GM19463 (cell line): ENCODE measurements at regions not wholly inside any gene's neighbourhood (a gene's known extent, or its start where the extent isn't known, plus 50 kb on each side); places are given as distances from the start of the nearest gene placed in this dataset.

Experiments
- ATAC-seq: cut with Tn5 transposase; IDR thresholded peaks from one replicate; pipeline ENCODE4 v1.9.1; 2021; ENCODE audit warnings: mild to moderate bottlenecking, moderate library complexity; ENCODE audit not compliant: unreplicated experiment

GRCh38 chr4:175125410-175126068 lies 207.4 kb downstream of the ADAM29 start:
- ATAC-seq: no peak

DNA sequence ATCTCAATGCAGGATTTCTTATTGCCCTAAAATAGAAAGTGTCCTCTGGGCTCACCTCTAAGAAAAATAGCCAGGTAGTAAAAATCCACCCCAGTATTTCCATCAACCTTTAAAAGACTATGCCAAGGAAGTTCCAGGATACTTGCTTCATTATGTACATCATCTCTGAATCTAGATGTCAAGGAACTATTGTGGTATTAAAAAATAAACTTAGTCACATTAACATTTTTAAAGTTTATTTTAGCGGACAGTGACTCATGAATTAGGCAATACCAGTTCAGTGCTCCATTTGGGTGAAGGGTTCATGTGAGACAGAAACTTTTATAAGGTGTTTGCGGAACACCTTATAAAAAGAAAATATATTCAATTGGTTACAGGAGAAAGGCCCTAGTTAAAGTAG lies 209.2 kb downstream of the ADAM29 start:
- no peak for ATAC-seq

DNA sequence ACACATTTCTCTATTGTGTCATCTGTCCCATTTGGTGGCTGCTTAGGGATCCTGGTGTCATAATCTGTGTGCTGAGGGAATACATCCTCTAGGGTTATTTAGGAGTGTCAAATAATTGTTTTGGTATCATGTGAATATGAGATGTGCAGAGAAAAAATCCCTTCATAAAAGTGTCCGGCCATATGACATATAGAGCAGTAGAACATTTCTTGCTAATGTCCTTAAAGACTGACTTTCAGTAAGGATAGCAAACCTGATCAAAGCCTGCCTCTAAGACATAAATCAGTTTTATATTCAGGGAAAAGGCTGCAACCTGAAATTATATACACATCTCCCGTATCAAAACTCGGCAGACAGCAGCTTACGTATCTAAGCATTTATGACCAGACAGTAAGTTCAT lies 211.6 kb downstream of the ADAM29 start:
- no peak for ATAC-seq

- no peak for ATAC-seq
Observed at GRCh38 chr4:175139205-175139604, 221.0 kb downstream of the ADAM29 start.

- no peak for ATAC-seq
Observed at GRCh38 chr4:175143116-175143515, 225.0 kb downstream of the ADAM29 start.

DNA sequence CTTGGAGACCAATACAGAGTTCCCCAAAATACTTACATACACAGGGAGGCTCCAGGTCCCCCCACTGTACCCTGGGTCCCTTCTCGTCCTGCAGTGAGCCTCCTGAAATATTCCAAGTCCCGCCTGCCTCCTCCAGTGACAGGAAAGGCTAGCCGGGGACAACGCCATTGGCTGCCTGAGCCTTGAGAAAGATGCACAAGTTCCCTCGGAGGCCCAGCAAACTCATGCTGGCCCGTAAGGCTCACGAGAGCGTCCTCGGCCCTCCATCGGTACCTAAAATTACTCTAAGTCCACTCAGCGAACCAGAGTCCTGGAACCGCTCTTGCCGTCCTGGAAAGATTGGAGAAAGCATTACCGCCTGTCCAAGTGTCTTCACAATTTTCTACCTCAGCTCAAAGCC lies 228.6 kb downstream of the ADAM29 start:
- no peak for ATAC-seq

- ATAC-seq: no peak
Observed at GRCh38 chr4:175147233-175147632, 229.1 kb downstream of the ADAM29 start.

GRCh38 chr4:175166020-175166419 lies 247.9 kb downstream of the ADAM29 start:
- ATAC-seq: no peak

DNA sequence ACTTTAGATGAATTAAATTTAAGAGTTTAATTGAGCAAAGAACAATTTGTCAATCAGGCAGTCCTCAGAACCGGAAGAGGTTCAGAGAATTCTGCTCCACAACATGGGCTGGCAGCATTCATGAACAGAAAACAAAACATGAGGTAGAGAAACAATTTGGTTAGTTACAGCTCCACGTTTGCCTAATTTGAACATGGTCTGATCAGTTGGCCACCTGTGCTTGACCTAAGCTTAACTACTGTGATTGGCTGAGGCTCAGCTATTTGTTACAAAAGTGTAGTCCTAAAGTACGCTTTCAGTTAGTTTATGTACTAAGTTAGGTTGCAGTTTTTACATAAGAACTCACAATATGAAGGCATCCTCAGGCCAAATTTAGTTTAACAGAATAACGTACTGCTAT lies 258.6 kb downstream of the ADAM29 start:
- ATAC-seq: no peak

- ATAC-seq: no peak
Observed at GRCh38 chr4:175190654-175191053, 272.5 kb downstream of the ADAM29 start.

GRCh38 chr4:175198056-175198455 lies 279.9 kb downstream of the ADAM29 start:
- no peak for ATAC-seq

GRCh38 chr4:175215208-175215607 lies 297.1 kb downstream of the ADAM29 start:
- no peak for ATAC-seq

DNA sequence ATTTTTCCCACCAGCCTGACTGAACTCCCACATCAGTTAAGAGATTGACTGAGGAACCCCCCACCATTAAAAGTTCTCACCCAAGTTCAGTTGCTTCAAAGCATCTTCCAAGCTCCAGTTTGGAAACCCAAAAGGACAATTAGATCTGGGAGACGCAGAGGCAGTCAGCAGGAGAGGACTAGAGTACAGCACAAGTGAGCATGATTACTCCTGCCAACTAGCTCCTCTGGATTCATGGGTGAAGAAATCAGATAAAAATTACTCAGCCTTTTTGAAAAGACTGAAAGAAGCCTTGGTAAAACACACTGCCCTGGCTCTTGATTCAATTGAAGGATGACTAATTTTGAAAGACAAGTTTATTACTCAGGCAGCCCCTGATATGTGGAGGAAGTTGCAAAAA lies 297.5 kb downstream of the ADAM29 start:
- no peak for ATAC-seq

GRCh38 chr4:175229154-175229553 lies 311.0 kb downstream of the ADAM29 start:
- ATAC-seq: no peak

DNA sequence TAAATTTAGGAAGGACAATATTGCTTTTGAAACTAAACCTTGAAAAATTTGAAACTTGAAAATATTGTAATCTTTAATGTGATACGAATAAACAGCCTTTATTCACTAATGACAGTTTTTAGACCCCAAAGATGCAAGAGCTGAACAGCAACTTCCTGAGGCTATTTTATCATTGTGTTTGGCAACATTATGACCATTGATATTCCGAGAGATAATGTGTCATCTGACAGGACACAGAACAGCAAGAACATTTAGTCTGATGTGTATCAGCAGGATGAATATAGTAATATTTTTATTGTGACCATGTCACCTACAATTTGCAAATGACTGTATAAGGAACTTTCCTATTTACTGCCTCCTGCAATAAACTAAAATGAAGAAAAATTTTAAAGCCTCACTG lies 316.0 kb downstream of the ADAM29 start:
- ATAC-seq: no peak

GRCh38 chr4:175238827-175239517 lies 320.8 kb downstream of the ADAM29 start:
- no peak for ATAC-seq

DNA sequence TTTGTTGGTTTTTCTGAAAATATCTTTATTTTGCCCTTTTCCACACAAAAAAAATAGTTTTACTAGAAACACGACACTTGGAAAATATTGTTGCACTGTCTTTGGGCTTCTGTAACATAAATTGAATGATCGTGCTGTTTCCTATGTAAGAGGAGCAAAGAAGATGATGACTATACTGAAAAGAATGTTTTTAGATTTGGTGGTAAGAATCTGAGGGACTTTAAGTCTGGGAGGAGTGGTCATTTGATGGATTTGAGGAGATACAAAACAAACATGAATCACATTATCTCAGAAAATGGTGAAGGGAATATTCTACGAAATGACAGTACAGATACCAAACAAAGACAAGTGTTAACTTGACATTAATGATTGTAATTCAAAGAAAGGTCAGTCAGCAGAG lies 328.8 kb downstream of the ADAM29 start:
- ATAC-seq: no peak

- no peak for ATAC-seq
Observed at GRCh38 chr4:175252642-175253041, 334.5 kb downstream of the ADAM29 start.

DNA sequence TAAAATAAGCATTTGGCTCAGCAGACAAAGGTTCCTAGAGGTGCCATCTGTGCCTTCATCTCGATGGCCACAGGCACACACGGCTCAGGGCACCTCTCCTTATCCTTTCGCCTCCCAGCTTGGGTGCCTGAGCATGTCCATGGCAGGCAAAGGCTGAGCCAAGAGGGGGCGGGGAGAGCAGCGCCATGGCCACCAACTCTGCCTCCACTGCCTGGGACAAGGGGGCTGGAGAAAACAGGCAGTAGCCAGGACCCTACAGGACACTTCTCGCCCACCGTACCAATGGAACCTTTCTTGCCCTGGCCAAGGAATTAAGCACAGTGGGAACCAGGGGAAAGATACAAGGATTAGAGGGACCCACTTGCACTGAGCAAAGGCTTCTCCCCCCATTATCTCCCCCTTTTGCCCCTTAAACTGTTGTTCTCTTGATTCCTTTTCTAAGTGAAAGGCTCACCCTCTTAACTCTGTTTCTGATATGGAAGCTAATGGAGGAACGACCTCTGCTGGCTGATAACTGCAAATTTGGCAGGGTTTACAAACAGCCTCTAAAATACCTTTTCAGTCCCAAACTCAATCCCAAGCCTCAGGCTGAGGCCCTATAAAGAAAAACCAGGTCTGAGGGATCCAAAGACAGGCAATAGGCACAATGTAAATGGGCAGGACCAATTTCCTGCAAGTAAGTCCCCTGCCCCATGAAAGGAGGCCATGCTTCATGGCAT lies 335.2 kb downstream of the ADAM29 start:
- no peak for ATAC-seq

DNA sequence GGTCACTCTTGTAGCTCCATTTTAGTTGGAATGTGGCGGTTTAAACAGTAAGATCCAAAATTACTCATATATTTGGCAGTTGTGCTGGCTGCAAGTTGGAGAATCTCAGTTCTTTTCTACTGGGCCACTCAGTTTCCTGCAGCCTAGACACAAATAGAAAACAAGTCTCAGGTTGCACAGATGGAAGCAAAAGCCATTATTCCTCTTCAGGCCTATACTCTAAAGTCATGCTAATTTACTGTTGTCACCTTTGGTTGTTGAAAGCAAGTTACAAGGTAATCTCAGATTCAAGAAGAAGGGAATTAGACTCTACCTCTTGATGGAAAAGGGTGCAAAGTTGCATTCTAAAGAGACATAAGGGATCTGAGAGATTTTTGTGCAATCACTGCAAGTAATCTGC lies 345.4 kb downstream of the ADAM29 start:
- ATAC-seq: no peak

DNA sequence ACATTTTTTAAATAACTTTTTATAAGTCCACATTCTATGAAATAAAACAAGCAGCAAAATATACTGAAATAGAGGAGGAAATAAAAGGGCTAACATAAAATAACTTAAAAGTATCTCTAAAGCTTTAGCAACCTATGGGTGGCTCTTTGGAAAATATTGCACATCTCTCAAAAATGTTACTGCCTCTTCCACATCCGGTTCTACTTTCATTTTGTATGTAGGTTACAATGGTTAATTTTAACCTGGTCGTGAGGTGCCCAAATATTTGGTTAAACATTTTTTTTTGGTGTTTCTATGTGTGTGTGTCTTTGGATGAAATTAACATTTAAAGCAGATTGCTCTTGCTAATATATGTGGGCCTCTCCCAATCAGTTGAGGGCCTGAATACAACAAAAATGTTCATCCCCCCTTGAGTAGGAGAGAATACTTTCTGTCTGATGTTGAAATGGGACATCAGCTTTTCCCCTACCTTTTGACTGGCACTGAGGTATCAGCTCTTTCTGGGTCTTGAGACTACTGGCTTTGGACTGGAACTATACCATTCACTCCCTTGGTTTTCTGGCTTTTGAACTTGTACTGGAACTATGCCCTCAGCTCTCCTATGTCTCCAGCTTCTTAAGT lies 353.0 kb downstream of the ADAM29 start:
- ATAC-seq: peak; percentile 84
